ENCODE measurements at regions not wholly inside any gene's neighbourhood (a gene's known extent, or its start where the extent isn't known, plus 50 kb on each side); places are given as distances from the start of the nearest gene placed in this dataset.

DNA sequence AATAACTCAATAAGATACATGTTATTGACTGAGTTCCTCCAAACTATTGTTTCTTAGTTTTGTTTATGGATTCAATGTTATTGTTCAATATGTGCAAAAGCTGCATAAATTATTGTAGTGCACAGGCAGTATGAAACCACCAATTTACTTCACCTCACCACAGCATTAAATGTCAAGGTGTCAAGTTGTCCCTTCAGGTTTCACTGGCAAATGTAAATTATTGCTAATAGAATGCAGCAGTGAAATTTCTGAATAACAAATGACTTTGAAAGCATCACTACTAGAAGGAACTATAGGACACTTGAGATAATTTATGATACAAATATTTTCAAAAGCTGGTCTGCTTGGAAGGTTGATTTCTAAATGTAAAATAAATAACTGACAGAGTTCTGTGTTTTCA lies 116.4 kb upstream of the PTPRD start:
- Mint-ChIP-seq H3K9me3 (peaks cover 8 to 30% (median 19%) of the 10 kb centered on the region in 3 donors), H3K4me3 (no peak overlapping the region), H3K27me3 (no peaks in the 10 kb centered on the region), H3K36me3 (no peaks in the 10 kb centered on the region), H3K27ac (no peak overlapping the region), H3K4me1 (no peaks in the 10 kb centered on the region)
- Histone ChIP-seq H3K4me3 (ENCODE audit: control insufficient read depth in 1 of 2, extremely low read depth in 1 of 2, low read length in 1 of 2) (no peak overlapping the region), H3K4me1 (ENCODE audit: control insufficient read depth in 1 of 2, extremely low read depth in 1 of 2, insufficient read depth in 2 of 2, low read length in 2 of 2) (no peaks in the 10 kb centered on the region), H3K27ac (ENCODE audit: low read length) (no peak overlapping the region), H3K36me3 (ENCODE audit: control insufficient read depth in 2 of 2, extremely low read depth in 1 of 2, insufficient read depth in 1 of 2, low read length in 1 of 2) (no peaks in the 10 kb centered on the region), H3K9me3 (no peaks in the 10 kb centered on the region), H3K27me3 (replicated peaks in 1 of 2; ENCODE audit: control insufficient read depth in 2 of 2, extremely low read depth in 1 of 2, insufficient read depth in 2 of 2, low read length in 1 of 2) (no peaks in the 10 kb centered on the region)
- CTCF ChIA-PET: no interaction called here
- POLR2A ChIA-PET: no interaction called here
- DNase-seq (no peak), ATAC-seq (replicated peaks in 1 of 4) (no peak)

DNA sequence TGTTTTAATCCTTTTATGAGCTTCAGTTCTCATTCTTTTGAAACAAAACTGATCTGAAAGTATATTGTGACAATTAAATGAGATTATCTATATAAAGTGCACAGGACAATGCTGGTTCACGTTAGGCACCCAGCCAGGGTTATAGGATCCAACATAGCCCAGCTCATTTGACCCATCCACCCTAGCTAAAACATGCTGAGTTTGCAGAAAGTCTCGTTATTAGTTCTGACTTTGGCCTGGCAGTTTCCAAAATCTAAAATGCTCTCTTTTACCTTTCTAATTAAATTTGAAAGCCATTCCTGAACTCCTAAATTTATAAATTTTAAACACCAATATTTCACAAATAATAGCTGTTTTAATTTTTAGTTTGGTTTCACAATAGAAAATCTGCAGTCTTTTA lies 131.9 kb upstream of the PTPRD start:
- no peaks in the 10 kb centered on the region for H3K9me3 ChIP-seq
- H3K4me1 Mint-ChIP-seq: no peaks in the 10 kb centered on the region
- H3K27me3 ChIP-seq (replicated peaks in 1 of 2; ENCODE audit: control insufficient read depth in 2 of 2, extremely low read depth in 1 of 2, insufficient read depth in 2 of 2, low read length in 1 of 2): no peaks in the 10 kb centered on the region
- no peak for ATAC-seq (replicated peaks in 1 of 4)
- ChIA-PET CTCF (no interaction called here), POLR2A (no interaction called here)
- no peak overlapping the region for H3K4me3 Mint-ChIP-seq
- H3K27ac Mint-ChIP-seq: no peak overlapping the region
- DNase-seq: no peak
- H3K4me1 ChIP-seq (ENCODE audit: control insufficient read depth in 1 of 2, extremely low read depth in 1 of 2, insufficient read depth in 2 of 2, low read length in 2 of 2): no peaks in the 10 kb centered on the region
- peaks cover 18 to 31% (median 21%) of the 10 kb centered on the region in 3 donors for H3K9me3 Mint-ChIP-seq
- H3K36me3 ChIP-seq (ENCODE audit: control insufficient read depth in 2 of 2, extremely low read depth in 1 of 2, insufficient read depth in 1 of 2, low read length in 1 of 2): no peaks in the 10 kb centered on the region
- no peak overlapping the region for H3K27ac ChIP-seq (ENCODE audit: low read length)
- no peak overlapping the region for H3K4me3 ChIP-seq (ENCODE audit: control insufficient read depth in 1 of 2, extremely low read depth in 1 of 2, low read length in 1 of 2)
- H3K27me3 Mint-ChIP-seq: no peaks in the 10 kb centered on the region
- WGBS (ENCODE audit: insufficient coverage): no CpG with 5 or more reads among the region's 2 CpGs
- no peaks in the 10 kb centered on the region for H3K36me3 Mint-ChIP-seq

DNA sequence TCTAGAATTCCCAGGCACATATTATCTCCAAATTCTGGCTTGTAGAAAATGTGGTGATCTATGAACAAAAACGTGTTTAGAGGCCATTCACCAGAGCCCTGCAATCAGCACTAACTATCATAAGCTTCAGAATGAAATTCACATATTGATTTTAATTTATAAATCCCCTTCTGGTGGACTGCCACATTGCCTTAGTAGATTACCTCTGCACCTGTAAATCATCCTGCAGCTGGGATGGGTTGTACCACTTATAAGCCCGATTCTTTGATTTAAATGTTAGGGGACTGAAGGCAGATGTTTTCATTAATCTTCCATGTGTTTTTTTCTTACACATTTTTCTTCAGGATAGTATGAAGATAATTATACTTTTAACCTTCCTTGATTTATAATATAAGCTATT lies 140.7 kb upstream of the PTPRD start:
- ATAC-seq (replicated peaks in 1 of 4) (no peak), DNase-seq (no peak)
- Mint-ChIP-seq H3K9me3 (peaks cover 12 to 32% (median 32%) of the 10 kb centered on the region in 3 donors), H3K4me3 (no peak overlapping the region), H3K4me1 (no peaks in the 10 kb centered on the region), H3K27me3 (no peaks in the 10 kb centered on the region), H3K36me3 (no peaks in the 10 kb centered on the region), H3K27ac (no peak overlapping the region)
- Histone ChIP-seq H3K9me3 (no peaks in the 10 kb centered on the region), H3K27me3 (replicated peaks in 1 of 2; ENCODE audit: control insufficient read depth in 2 of 2, extremely low read depth in 1 of 2, insufficient read depth in 2 of 2, low read length in 1 of 2) (no peaks in the 10 kb centered on the region), H3K36me3 (ENCODE audit: control insufficient read depth in 2 of 2, extremely low read depth in 1 of 2, insufficient read depth in 1 of 2, low read length in 1 of 2) (no peaks in the 10 kb centered on the region), H3K4me1 (ENCODE audit: control insufficient read depth in 1 of 2, extremely low read depth in 1 of 2, insufficient read depth in 2 of 2, low read length in 2 of 2) (no peaks in the 10 kb centered on the region), H3K27ac (ENCODE audit: low read length) (no peak overlapping the region), H3K4me3 (ENCODE audit: control insufficient read depth in 1 of 2, extremely low read depth in 1 of 2, low read length in 1 of 2) (no peak overlapping the region)
- POLR2A ChIA-PET: no interaction called here
- WGBS (ENCODE audit: insufficient coverage): no CpG with 5 or more reads among the region's 2 CpGs
- CTCF ChIA-PET: no interaction called here

DNA sequence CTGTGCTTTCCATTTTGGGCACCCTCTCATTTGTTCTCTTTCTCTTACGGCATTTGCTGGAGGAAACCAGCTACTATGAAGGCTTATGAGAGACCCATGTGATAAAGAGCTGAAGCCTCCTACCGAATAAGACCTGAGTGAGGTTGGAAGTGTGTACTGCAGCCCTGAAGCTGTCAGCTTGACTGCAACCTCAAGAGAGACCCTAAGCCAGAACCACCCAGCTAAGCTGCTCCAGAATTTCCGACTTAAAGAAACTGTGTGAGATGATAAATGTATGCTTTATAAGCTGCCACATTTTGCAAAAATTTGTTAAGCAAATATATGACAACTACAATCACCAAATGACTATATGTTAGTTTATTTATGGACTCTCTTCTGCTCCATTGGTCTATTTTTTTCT lies 151.7 kb upstream of the PTPRD start:
- Histone ChIP-seq H3K4me1 (ENCODE audit: control insufficient read depth in 1 of 2, extremely low read depth in 1 of 2, insufficient read depth in 2 of 2, low read length in 2 of 2) (no peaks in the 10 kb centered on the region), H3K9me3 (no peaks in the 10 kb centered on the region), H3K36me3 (ENCODE audit: control insufficient read depth in 2 of 2, extremely low read depth in 1 of 2, insufficient read depth in 1 of 2, low read length in 1 of 2) (no peaks in the 10 kb centered on the region), H3K27ac (ENCODE audit: low read length) (no peak overlapping the region), H3K4me3 (ENCODE audit: control insufficient read depth in 1 of 2, extremely low read depth in 1 of 2, low read length in 1 of 2) (no peak overlapping the region), H3K27me3 (replicated peaks in 1 of 2; ENCODE audit: control insufficient read depth in 2 of 2, extremely low read depth in 1 of 2, insufficient read depth in 2 of 2, low read length in 1 of 2) (no peaks in the 10 kb centered on the region)
- WGBS (ENCODE audit: insufficient coverage): 100% methylated on average over 1 of the region's 3 CpGs
- POLR2A ChIA-PET: no interaction called here
- Mint-ChIP-seq H3K36me3 (no peaks in the 10 kb centered on the region), H3K4me3 (no peak overlapping the region), H3K27ac (no peak overlapping the region), H3K9me3 (peaks cover 16 to 20% (median 18%) of the 10 kb centered on the region in 3 donors), H3K27me3 (no peaks in the 10 kb centered on the region), H3K4me1 (no peaks in the 10 kb centered on the region)
- no peak for DNase-seq
- CTCF ChIA-PET: no interaction called here
- no peak for ATAC-seq (replicated peaks in 1 of 4)

DNA sequence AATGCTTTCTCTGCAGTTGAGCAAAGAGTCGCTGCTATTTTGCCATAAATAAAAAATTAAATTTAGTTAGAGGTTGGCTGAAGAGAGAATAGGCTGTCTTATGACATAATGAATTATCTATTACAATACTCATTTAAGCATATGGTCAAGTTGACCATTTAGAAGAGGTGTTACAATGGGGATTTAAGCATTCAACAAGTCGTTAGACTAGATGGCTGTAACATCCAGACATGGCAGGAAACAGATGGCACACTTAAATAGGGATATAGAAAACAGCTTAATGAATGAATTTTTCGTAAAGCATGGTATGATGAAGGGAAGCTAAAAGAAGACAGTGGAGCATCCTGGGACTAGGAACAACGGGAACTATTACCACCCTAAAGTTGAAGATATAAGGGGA lies 160.3 kb upstream of the PTPRD start:
- DNase-seq (no peak), ATAC-seq (replicated peaks in 1 of 4) (no peak)
- peaks cover 13 to 27% (median 27%) of the 10 kb centered on the region in 3 donors for H3K9me3 Mint-ChIP-seq
- H3K27ac ChIP-seq (ENCODE audit: low read length): no peak overlapping the region
- H3K27ac Mint-ChIP-seq: no peak overlapping the region
- no peak overlapping the region for H3K4me3 Mint-ChIP-seq
- H3K36me3 Mint-ChIP-seq: no peaks in the 10 kb centered on the region
- CTCF ChIA-PET: no interaction called here
- POLR2A ChIA-PET: no interaction called here
- no peaks in the 10 kb centered on the region for H3K4me1 Mint-ChIP-seq
- no peaks in the 10 kb centered on the region for H3K27me3 Mint-ChIP-seq
- no peak overlapping the region for H3K4me3 ChIP-seq (ENCODE audit: control insufficient read depth in 1 of 2, extremely low read depth in 1 of 2, low read length in 1 of 2)
- H3K4me1 ChIP-seq (ENCODE audit: control insufficient read depth in 1 of 2, extremely low read depth in 1 of 2, insufficient read depth in 2 of 2, low read length in 2 of 2): no peaks in the 10 kb centered on the region
- no peaks in the 10 kb centered on the region for H3K9me3 ChIP-seq
- WGBS (ENCODE audit: insufficient coverage): 0% methylated on average over 1 of the region's 4 CpGs
- no peaks in the 10 kb centered on the region for H3K36me3 ChIP-seq (ENCODE audit: control insufficient read depth in 2 of 2, extremely low read depth in 1 of 2, insufficient read depth in 1 of 2, low read length in 1 of 2)
- no peaks in the 10 kb centered on the region for H3K27me3 ChIP-seq (replicated peaks in 1 of 2; ENCODE audit: control insufficient read depth in 2 of 2, extremely low read depth in 1 of 2, insufficient read depth in 2 of 2, low read length in 1 of 2)

DNA sequence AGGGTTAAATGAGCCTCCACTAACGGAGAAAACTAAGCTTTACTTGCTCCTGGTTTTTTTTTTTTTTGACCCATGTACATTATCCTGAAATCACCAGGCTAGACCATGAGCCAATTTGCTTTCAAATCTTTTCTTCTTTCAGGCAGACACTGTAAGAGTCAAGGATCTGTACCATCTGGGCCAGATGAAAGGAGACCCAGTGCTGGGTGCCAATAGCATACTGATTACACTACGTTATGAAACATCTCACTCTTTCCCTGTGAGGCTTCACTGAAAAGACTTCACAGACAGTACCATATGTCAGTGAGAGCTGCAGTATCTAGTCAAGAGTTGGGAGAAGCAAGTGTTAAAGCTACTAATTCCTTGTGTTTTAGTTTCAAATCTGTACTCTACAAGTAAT lies 161.2 kb upstream of the PTPRD start:
- Mint-ChIP-seq H3K9me3 (peaks cover 13 to 27% (median 23%) of the 10 kb centered on the region in 3 donors), H3K27ac (no peak overlapping the region), H3K36me3 (no peaks in the 10 kb centered on the region), H3K4me3 (no peak overlapping the region), H3K4me1 (no peaks in the 10 kb centered on the region), H3K27me3 (no peaks in the 10 kb centered on the region)
- Histone ChIP-seq H3K4me1 (ENCODE audit: control insufficient read depth in 1 of 2, extremely low read depth in 1 of 2, insufficient read depth in 2 of 2, low read length in 2 of 2) (no peaks in the 10 kb centered on the region), H3K4me3 (ENCODE audit: control insufficient read depth in 1 of 2, extremely low read depth in 1 of 2, low read length in 1 of 2) (no peak overlapping the region), H3K27me3 (replicated peaks in 1 of 2; ENCODE audit: control insufficient read depth in 2 of 2, extremely low read depth in 1 of 2, insufficient read depth in 2 of 2, low read length in 1 of 2) (no peaks in the 10 kb centered on the region), H3K36me3 (ENCODE audit: control insufficient read depth in 2 of 2, extremely low read depth in 1 of 2, insufficient read depth in 1 of 2, low read length in 1 of 2) (no peaks in the 10 kb centered on the region), H3K27ac (ENCODE audit: low read length) (no peak overlapping the region), H3K9me3 (no peaks in the 10 kb centered on the region)
- ATAC-seq (replicated peaks in 1 of 4): no peak
- ChIA-PET POLR2A (no interaction called here), CTCF (interaction anchor here in 1 of 2 donors (0.6 kb wide), 1 partner anchor 11 kb away, joined by 3 read pairs; no protein-coding TSS in a partner anchor)
- DNase-seq: no peak
- 50% methylated on average over 1 of the region's 2 CpGs for WGBS (ENCODE audit: insufficient coverage)

DNA sequence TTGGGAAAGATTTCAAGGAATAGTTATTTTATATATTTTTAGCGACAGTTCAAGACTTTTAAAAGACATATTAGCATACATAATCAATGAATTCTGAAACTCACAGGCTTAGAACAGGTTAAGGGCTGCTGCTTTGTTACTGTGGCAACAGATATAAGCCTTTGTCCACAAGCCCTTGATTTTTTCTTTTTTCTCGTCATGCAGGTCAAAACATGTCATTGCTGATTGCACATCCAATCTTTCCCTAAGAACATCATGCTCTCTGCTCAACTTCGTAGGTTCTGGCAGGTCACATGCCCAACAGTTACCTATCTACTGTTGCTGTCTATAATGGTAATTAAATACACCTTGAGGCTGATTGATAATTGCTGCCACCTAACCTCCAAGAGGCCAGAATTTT lies 172.5 kb upstream of the PTPRD start:
- Histone ChIP-seq H3K27ac (ENCODE audit: low read length) (no peak overlapping the region), H3K4me1 (ENCODE audit: control insufficient read depth in 1 of 2, extremely low read depth in 1 of 2, insufficient read depth in 2 of 2, low read length in 2 of 2) (no peaks in the 10 kb centered on the region), H3K4me3 (ENCODE audit: control insufficient read depth in 1 of 2, extremely low read depth in 1 of 2, low read length in 1 of 2) (no peak overlapping the region), H3K9me3 (no peaks in the 10 kb centered on the region), H3K36me3 (ENCODE audit: control insufficient read depth in 2 of 2, extremely low read depth in 1 of 2, insufficient read depth in 1 of 2, low read length in 1 of 2) (no peaks in the 10 kb centered on the region), H3K27me3 (replicated peaks in 1 of 2; ENCODE audit: control insufficient read depth in 2 of 2, extremely low read depth in 1 of 2, insufficient read depth in 2 of 2, low read length in 1 of 2) (no peaks in the 10 kb centered on the region)
- WGBS (ENCODE audit: insufficient coverage): no CpG with 5 or more reads among the region's 3 CpGs
- Mint-ChIP-seq H3K4me3 (no peak overlapping the region), H3K27ac (no peak overlapping the region), H3K27me3 (no peaks in the 10 kb centered on the region), H3K9me3 (peaks cover 15 to 25% (median 20%) of the 10 kb centered on the region in 3 donors), H3K36me3 (no peaks in the 10 kb centered on the region), H3K4me1 (no peaks in the 10 kb centered on the region)
- CTCF ChIA-PET: no interaction called here
- ATAC-seq (replicated peaks in 1 of 4) (no peak), DNase-seq (no peak)
- POLR2A ChIA-PET: no interaction called here

All from T-cell (primary cell).